DND-41 (cell line): ENCODE measurements at regions not wholly inside any gene's neighbourhood (a gene's known extent, or its start where the extent isn't known, plus 50 kb on each side); places are given as distances from the start of the nearest gene placed in this dataset.

Source experiments
- CTCF ChIP-seq: IDR thresholded peaks from 2 replicates; pipeline ENCODE4 v1.5.1; 2012; ENCODE audit warnings: borderline replicate concordance, low read length, moderate library complexity, mild to moderate bottlenecking; ENCODE audit not compliant: poor library complexity, severe bottlenecking; ENCODE audit errors: extremely low read depth
- EZH2 ChIP-seq: IDR thresholded peaks from 3 replicates; pipeline ENCODE4 v1.6.1; 2012; ENCODE audit warnings: borderline replicate concordance, low read depth, mild to moderate bottlenecking, moderate library complexity, low read length, inconsistent platforms; ENCODE audit not compliant: severe bottlenecking

- TF ChIP-seq CTCF (no peak), EZH2 (no peak)
These were observed 217.4 kb upstream of the COX10 start for GRCh38 chr17:13851889-13852288.
